ENCODE measurements at regions not wholly inside any gene's neighbourhood (a gene's known extent, or its start where the extent isn't known, plus 50 kb on each side); places are given as distances from the start of the nearest gene placed in this dataset.

DNA sequence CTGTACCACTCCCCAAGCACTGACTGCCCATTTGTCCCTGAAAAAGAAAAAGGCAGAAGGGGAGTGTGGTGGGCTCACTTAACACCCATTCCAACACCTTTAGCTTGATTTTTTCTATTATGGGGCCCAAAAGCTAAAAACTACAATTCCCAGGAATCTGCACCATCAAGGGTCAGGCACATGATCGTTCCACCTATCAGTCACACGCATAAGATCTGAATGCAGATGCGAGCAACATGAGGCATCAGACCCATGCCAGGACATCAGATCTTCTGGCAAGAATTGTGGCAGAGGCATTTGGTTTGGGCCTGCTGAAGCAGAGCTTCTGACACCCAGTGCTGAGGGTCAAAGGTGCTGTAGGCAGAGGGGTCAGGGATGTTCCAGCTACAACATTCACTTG is 595.9 kb downstream of the BCOR start:
- TF ChIP-seq, protein P1, sequence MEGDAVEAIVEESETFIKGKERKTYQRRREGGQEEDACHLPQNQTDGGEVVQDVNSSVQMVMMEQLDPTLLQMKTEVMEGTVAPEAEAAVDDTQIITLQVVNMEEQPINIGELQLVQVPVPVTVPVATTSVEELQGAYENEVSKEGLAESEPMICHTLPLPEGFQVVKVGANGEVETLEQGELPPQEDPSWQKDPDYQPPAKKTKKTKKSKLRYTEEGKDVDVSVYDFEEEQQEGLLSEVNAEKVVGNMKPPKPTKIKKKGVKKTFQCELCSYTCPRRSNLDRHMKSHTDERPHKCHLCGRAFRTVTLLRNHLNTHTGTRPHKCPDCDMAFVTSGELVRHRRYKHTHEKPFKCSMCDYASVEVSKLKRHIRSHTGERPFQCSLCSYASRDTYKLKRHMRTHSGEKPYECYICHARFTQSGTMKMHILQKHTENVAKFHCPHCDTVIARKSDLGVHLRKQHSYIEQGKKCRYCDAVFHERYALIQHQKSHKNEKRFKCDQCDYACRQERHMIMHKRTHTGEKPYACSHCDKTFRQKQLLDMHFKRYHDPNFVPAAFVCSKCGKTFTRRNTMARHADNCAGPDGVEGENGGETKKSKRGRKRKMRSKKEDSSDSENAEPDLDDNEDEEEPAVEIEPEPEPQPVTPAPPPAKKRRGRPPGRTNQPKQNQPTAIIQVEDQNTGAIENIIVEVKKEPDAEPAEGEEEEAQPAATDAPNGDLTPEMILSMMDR (conservative IDR thresholded peaks at IDR 0.05; ENCODE audit: low read depth, low read length), result no peak
- no peak for TF ChIP-seq EZH2 (IDR thresholded peaks at IDR 0.05; ENCODE audit: low read length, unreplicated experiment)
